ENCODE measurements at regions not wholly inside any gene's neighbourhood (a gene's known extent, or its start where the extent isn't known, plus 50 kb on each side); places are given as distances from the start of the nearest gene placed in this dataset.

DNA sequence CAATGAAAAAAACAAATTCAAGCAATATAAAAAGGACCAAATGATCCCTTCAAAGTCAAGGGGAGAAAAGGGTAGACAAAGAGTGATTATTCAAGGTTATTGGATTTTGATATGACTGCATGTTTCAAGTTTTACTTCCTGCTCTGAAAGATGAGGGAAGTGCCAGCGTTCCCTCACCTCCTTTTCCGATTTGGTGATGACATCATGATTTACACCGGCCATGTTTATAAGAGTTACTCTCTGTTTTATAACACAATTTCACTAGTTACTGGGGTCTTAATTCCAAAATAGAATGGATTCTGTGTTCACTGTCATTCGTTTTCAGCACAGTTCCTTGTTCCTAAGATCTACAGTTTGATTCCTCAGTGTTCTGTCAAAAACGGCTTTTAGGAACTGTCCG is 60.5 kb upstream of the CPXM2 start:
- no peak for DNase-seq (ENCODE audit: low spot score)

DNA sequence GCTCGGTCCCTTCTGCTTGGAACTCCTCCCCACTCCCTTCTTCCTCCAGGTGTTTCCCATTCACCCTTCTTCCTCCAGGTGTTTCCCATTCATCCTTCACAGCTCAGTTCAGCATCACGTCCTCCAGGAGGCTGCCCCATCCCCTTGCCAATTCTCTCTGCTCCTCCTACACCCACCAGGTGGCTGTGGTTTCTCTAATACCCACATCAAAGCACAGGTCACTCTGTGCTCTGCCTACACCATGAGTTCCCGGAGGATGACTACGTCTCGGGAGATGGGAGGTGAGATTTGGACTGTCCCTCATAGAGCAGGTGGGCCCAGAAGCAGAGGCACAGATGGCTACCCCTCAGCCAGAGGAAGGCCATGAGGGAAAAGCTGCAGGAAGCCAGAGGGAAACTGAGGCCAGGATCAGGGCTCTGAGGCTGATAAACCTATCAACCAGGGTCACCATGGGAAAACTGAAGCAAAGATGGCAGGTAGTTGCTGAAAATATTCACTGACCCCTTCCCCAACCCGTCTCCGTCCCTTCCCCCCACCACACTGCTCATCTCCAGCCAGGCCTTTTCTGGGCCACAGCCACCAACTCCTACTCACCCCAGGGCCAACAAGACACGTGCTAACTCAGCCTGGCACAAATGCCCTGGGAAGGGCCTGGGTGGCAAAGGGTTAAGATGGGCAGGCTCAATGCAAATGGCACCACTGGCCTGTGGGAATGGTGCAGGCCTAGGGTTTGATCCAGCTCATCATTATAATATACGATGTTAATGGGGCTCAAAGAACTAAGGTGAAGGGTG is 56.6 kb upstream of the CPXM2 start:
- no peak for DNase-seq (ENCODE audit: low spot score)

DNA sequence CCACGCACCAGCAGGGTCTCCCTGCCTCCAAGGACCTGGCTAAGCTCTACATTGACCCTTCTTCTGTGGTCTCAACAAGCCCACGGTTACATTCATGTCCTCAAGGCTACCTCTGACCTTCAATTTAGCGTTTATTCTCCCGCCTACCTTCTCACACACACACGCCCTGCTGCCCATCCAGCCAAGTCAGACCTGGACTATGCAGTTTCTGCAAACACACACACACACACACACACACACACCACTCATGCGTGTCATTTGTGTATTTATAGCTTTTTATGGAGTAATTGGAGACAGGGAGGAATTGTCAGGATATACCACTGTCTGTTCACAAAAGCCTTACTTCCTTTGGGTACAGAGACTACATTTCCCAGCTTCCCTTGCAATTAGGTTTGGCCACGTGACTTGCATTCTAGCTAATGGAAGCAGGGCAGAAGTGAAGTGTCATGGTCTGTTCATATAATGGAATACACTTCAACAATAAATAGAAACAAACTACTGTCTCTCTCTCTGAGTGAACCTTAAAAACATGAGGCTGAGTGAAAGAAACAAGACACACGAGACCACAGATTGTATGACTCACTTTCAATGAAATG is 53.8 kb upstream of the CPXM2 start:
- peak; percentile 22 for DNase-seq (ENCODE audit: low spot score)

DNA sequence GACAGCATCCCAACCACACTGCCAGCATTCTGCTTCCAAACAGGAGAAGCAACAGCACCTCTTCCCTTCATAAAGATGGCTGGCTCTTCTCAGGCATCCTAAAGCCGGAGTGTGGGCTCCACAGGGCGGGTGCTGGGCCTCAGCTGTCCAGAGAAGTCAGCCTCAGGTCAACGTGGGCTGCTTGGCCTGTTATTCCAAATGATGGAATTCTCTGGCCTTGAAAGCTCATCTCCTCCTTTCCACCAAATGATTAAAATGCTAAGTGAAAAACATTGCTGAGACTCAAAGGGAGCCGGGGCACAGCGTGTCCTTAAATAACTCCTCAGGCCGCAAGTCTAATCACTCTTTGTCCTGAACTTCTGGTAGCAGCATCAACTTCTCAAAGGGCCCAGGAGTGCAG is 53.1 kb upstream of the CPXM2 start:
- DNase-seq (ENCODE audit: low spot score), result no peak

DNA sequence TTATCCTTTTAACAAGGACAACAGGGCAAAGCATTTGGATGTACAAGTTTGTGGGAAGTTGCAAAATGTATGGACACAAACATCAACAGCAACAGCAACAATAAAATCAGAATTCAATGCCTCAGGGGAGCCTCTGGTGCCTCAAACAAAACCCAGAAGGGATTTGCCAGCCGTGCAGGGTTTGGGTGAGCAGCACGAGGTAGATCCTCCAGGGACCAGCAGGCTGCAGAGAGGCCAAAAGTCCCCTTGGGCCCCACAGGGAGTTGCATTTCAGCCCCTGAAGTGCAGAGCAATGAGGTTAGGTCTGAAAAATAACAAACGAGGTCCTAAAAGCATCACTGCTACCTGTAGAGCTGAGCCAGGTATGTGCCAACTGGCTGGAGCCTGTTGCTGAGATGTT is 51.7 kb upstream of the CPXM2 start:
- no peak for DNase-seq (ENCODE audit: low spot score)

DNA sequence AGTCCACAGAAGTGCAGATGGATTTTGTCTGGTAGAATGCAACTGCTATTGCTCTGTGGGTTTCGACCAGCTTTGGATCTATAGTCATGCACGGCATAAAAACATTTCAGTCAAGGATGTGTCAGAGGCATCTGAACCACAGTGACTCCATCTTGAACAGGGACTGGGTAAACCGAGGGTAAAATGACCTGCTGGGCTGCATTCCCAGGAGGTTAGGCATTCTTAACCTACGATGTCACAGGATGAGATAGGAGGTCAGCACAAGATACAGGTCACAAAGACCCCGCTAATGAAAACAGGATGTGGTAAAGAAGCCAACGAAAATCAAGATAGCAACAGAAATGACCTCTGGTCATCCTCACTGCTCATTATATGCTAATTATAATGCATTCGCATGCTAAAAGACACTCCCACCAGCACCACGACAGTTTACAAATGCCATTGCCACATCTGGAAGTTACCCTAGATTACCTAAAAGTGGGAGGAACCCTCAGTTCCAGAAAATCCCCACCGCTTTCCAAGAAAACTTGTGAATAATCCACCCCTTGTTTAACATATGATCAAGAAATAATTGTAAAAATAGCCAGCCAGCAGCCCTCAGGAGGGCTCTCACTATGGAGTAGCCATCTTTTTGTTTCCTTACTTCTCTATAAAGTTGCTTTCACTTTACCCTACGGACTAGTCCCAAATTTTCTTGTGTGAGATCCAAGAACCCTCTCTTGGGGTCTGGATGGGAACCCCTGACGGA is 50.7 kb upstream of the CPXM2 start:
- DNase-seq (ENCODE audit: low spot score), result no peak
